Fibroblast of skin of left biceps (primary cell): ENCODE measurements at regions not wholly inside any gene's neighbourhood (a gene's known extent, or its start where the extent isn't known, plus 50 kb on each side); places are given as distances from the start of the nearest gene placed in this dataset.

Experiments used
- DNase-seq, 2 experiments: peaks; one replicate each; pipeline ENCODE4 v3.0.0-alpha.2; 2013; ENCODE audit warnings: low read depth in 2 of 2

DNA sequence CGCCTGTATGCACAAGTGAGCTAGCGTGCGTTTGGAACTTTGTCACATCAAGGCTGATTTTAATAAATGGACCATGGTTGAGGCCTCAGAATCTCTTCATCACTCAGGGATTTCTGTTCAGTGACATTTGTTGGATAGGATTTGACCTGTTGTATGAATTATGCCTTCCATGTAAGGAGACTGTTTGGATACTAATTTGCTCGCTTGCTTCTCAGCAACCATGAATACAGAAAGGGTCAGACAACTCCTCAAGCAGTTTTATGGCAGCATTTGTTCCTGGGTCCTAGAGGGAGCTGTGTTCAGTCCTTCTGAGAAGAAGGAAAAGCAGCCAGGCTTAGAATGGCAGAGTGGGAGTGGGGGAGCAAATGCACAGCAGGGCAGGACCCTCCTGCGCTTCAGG, 269.7 kb upstream of the LCORL start:
- no peak for DNase-seq

DNA sequence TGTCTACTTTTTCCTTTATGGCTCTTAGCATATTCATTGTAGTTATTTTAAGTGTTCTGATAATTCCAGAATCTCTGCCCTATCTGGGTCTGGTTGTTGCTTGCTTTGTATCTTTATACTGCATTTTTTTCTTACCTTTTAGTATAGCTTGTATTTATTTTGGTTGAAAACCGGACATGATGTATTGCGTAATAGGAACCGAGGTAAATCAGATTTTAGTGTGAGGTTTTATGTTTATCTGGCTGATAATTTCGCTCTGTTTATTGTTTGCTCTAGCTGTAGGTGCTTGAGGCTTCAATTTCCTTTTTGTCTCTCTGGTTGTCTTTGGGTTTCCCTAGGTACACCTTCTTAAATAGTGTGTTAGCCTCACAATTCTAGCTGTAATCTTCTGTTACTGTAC, 263.8 kb upstream of the LCORL start:
- no peak for DNase-seq

DNA sequence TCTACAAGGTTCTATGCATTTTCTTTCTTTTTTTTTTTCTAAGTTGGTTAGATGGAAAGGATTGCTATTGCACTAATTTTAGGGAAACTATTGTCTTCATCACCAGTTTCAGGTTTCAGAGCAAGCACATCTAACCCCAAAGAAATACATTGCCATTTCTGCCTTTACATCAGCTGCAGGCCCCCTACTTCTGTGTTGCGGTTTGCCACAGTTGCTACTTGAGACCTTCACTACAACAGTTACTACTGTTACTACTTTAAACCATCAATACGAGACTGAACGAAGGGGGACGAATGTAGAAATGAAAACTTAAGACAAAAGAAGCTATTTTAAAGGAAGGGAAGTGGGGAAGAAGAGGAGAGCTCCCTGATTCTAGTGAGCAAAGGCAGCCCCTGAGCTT, 256.7 kb upstream of the LCORL start:
- DNase-seq = no peak

DNA sequence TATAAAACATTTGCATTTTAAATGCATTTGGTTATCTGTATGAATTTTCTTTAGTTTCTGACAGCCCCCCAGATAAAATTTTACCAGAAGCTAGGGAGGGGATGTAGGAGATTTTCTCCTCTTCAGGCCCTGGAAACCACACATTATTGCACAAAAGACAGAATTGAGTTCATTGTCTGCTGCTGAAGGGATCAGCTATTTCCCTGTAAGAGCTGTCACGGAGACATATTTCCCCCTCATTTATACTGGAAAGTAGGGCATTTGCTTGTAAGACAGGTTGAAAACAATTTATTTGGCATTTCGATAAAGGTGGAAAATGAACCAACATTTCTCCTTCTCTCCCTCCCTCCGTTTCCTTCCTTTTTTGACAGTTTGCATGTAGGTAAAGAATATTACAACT, 241.3 kb upstream of the LCORL start:
- DNase-seq = no peak

DNA sequence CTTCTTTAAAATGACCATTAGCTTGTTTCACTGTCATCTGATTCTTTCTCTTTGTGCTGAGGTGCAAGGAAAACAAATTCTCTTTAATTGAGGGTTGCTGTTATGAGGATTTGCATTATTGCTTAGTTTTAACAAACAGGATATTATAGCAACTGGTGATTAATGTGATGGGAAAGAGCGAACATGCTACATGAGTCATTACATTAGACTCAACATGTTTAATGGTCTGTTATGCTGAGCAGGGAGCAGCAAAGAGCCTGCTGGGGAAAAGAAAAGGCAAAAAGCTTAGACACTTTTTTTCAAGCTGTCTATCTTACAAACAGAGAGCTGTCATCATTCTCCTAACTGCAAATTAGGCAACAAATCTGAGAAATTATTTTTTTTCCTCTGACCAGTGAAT, 230.5 kb upstream of the LCORL start:
- no peak for DNase-seq

DNA sequence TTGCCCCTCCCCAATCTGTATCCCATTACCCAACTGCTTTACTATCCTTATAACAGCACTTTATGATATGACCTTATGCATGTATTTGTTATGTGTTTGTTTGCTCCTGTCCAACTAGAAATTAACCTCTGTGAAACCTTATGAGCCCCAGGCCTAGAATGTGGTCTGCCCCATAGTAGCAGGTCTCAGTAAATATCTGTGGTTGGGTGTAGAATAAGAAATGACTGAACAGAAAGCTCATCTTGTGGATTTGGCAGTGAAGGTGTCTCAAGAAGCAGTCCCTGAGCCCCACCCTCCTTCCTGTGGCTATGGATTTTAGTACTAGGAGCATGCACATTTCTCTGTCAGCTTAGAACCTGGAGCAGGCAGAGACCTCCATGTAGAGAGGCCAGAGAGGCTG, 229.0 kb upstream of the LCORL start:
- no peak for DNase-seq

DNA sequence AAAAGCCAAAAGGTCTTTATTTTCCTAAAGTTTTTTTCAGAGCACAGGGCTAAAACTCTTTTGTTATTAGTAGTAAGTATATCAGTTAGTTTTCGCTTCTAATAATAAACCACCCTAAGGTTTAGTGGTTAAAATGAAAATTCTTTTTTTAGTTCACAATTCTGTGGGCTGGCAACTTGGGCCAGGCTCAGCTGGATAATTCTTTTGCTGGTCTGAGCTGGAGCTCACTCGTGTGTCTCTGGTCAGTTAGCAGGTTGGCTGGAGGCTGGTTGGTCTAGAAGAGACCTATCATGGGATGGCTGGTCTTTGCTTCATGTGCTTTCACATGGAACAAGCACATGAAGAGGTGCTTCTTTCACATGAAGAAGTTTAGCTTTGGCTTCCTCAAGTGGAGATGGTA, 227.1 kb upstream of the LCORL start:
- DNase-seq = no peak

DNA sequence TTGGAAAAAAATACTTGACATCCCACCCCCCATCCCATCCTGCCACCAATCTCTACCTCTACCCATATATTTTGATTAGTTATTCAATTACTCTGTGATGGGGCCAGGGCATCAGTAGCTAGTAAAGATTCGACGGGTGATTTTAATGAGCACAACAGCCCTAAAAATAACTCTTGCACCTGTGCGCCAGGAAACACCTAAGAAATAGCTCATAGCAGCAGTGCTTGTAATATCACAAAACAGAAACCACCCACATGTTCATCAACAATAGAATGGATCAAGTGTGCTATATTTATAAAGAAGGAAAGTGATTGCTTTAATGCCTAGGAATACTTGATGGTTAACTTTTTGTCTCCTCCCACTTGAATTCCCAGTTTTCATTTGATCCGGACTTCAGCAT, 225.6 kb upstream of the LCORL start:
- DNase-seq = no peak

DNA sequence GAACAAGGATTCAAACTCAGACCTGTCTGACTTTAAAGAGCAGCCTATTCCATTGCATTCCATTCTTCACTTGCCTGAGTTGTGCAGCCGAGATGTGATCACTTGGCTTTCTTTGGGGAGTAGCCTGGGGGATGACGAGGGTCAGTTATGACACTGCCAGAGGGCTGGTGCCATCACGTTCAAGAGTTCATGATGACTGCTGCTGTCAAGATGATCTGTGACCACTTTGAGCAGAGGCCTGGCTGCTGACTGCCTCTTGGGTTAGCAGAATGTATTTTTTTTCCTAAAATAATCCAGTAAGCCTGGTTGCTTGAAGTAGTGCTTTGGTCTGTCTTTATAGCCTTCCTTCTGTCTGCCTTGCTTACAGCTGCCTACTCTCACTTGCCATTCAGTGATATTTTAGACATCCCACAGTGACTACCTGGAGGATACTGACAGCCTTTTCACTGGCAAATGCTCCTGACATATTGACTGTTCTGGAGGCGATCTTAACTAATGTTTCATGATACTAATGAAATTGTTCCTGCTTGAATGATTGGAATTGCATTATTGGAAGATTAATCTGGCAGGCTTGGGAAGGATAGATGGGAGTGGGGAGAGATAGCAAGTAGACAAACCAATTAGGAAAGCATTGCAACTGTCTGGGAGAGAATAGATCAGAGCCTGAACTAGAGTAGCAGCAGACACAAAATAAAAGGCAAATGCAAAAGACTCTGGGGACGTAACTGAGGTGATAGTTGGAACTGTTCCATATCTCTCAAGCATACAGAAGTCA, 221.6 kb upstream of the LCORL start:
- no peak for DNase-seq

DNA sequence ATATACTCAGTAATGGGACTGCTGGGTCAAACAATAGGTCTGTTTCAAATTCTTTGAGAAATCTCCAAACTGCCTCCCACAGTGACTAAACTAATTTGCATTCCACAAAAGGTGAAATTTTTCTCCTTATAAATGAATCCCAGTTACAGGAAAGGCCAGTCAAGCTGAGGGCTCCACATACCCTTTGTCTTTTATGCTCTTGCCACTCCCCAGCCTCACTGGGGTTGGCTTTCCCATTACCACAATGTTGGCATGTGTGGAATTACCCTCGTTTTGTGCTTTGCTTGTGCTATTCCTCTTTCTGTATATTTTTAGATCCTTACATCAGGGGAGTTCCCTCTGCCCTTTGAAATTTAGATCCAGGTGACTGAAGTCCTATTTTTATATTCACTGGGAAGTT, 220.2 kb upstream of the LCORL start:
- no peak for DNase-seq

DNA sequence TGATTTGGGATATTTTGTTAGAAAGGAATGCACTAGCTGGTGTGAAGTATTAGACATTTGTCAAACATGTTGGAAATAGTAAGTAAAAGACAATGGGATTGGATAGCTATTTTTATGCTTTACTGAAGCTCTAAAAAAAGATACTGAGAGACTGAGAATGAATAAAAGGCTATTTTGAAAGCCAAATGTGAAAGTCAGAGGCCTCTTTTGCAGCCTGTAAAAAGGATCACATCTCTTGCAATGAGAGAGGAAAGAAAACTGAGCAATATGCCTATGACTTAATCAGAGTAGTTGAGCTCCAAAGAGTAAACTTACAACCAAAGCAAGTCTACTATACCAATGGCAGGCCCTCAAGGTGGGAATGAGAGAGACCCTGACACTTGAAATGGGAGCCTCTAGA, 212.6 kb upstream of the LCORL start:
- DNase-seq = no peak

DNA sequence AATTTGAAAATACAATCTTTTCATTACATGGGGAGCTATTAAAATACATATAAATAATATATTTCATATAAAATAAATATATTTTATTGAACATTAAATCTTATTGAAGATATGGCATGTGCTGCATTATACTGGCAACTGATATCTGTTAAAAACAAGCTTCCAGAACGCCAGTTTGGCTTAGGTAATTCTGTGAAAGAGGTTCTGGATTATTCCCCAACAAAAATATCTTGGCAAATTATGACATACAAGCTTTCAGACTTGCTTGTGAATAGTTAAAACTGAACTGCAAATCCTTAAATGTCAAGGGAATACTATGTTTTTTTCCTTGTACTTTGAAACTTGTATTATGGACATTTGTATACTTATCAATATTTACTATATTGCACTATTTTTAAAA, 210.2 kb upstream of the LCORL start:
- no peak for DNase-seq

DNA sequence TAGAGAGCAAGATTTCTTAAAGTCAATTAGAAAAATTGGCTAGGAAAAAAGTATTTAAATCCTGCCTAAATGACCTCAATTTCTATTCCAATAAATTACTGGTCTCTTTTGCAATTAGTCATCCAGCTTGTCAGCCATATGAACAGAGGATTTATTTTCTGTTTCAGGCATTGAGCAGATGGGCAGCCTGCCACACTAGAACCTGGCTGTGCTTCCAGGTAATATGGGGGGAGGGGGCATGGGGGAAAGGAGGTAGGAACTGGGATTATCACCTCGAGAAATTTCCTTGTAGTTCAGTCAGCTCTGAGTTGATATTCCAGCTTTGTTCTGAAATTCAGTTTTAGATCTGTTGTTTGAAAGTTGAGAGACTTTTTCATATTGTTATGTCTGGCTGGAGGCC, 206.3 kb upstream of the LCORL start:
- DNase-seq = no peak

DNA sequence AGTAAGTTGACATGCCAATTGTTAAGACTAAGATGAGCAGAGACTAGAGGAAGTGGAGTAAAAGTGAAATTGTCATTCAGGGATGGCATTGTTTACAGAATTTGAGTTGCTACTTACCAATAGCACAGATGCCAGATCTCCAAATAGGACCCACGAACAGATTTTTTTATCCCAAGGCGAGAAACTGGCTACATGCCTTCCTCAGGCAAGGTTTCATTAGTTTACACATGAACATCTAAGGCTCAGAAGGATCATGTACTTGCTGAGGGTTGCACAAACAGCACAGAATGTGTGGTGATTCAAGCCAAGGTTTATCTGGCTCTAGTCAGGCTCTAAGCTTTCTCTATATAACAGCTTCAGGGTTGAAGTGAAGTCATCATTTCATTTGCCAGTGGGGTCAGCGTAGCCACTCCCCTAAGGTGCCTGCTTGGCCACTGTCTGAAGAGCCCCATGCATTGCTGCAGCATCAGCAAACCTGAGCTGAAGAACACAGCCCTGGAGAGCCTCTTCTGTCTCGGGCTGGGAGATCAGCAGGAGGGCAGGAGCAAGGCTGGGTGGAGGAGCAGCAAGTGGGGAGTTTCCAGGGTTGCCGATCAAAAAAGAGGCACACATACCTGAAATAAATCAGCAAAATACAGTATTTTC, 193.0 kb upstream of the LCORL start:
- DNase-seq = no peak

DNA sequence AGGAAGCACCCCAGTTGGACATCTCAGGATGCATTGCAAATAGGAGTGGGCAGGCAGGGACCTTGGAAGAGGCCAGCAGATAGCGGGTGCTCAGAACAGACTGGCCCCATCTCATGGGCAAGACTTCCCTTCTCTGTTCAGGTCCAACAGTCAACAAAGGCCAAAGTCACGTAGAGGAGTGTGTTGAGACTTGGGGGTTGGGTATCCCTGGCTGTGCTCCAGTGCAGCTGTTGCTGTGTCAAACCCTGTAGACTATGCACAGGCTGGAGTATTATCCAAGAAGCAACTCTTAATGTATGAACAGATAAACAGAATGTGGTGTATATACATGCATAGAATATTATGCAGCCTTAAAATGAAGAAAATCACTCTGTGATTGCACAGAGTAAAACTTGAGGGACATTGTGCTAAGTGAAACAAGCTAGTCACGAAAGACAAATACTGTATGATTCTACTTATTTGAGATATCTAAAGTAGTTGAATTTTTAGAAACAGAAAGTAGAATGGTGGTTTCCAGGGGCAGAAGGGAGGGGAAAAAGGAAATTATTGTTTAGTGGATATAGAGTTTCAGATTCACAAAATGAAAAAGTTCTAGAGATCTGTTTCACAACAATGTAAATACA, 192.1 kb upstream of the LCORL start:
- no peak for DNase-seq

DNA sequence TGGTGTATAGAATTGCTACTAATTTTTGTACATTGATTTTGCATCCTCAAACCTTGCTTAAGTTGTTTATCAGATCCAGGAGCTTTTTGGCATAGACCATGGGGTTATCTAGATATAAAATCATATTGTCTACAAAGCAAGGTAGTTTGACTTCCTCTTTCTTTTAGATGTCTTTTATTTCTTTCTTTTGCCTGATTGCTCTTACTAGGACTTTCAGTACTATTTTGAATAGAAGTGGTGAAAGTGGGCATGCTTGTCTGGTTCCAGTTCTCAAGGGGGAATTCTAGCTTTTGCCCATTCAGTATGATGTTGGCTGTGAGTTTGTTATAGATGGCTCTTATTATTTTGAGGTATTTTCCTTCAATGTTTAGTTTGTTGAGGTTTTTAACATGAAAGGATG, 187.9 kb upstream of the LCORL start:
- DNase-seq = no peak

DNA sequence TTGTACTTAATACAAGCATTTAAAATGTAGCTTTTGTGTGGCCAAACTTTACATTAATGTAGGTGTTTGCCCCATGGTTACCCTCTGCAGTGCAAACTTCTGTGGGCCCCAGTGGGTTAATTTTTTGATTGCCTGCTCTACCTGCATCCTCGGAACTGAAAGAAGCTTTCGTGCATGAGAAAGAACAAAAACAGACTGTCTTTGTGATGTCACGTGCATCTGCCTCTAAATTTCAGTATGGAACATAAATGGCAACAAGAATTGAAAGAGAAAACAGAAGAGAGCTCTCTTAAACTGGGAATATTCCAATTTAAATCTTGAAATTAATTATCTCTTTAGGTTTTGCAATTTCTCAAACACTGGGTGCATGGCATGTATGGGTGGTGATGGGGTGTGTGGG, 182.4 kb upstream of the LCORL start:
- DNase-seq = no peak

DNA sequence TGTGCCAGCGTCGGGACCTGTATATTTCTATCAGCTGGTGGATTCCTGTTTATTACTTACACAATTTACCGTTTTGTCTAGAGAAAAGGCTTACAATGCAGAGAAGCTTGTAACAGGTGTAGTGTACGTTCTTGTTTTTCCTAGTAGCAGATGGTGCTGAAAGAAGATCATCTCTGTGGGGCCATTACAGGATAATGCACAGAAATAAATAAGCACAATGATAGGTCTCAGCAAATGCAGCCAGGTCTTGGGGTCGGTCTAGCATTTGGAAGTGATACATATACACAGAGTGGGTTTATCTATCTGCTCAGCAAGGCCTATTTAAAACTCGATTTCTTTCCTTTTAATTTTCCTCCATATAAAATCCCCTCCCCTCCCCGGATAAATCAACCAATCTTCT, 180.9 kb upstream of the LCORL start:
- DNase-seq = no peak

DNA sequence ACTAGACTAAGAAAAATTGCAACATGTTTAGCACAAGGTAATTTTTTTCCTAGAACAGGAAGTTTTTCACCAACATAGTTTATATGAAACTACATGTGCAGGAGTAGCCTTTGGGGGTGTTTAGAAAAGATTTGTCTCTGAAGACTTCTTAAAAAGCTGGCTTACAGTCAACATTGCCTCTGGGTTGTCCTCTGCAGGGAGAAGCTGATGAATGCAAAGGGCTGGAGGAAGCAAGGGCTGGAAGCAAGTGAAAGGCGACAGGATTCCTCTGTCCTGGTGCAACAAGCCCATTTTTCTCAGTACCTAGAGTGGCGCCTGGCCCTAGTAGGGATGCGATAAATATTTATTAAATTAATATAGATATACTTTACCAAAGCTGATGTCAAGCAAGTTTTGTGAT, 180.3 kb upstream of the LCORL start:
- DNase-seq = no peak

DNA sequence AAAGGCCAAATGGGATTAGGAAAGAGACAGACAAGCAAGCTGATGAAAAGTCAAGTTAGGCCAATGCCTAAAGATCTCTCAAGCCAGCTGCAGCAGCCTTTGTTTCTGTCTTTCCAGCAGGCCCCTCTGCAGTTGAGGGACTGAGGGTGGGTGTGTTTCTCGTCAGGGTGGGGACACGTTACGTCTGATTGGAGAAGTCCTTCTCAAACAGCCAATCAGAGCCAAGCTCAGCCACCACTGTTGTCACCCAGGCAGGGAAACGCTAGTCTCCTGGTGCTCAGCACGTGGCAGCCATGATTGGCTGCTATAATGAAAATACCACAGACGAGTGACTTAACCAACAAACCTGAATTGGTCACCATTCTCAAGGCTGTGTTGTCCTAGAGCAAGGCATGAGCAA, 177.1 kb upstream of the LCORL start:
- DNase-seq = no peak

DNA sequence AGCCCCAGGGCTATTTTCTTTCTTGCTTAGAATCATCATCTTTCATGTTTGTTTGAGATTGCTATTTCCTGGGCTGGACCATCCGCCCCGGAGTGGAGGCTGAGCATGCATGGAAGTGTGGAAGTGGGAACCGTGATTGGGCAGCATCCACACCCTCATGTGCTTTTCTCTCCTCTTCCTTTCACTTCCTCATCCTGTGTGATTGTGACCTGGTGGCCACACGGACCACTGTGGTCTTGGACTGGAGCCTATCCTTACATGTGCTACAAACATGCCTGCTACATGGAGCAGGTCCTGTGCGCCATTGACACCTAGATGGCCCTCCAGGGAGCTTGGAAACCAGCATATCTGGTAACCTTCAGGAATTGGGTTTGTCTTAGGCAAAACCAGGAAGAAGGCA, 175.9 kb upstream of the LCORL start:
- no peak for DNase-seq

DNA sequence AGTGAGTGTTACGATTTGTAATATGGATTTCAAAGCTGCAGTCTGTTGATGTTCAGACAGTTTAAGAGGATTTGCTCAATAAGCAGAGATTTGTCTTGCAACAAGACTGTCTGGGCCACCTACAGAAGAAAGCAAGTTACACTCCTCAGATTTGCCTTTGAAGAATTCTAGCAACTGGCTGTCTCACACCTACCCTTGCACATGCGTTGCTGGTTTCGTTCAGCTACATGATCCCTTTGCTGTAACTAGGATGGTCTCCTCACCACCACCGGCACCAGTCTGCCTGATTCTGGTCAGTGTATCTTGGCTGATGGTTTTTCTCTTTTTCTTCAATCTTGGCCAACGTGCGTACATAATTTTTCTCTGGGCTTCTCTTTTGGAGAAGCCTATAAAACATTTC, 172.7 kb upstream of the LCORL start:
- DNase-seq = no peak

DNA sequence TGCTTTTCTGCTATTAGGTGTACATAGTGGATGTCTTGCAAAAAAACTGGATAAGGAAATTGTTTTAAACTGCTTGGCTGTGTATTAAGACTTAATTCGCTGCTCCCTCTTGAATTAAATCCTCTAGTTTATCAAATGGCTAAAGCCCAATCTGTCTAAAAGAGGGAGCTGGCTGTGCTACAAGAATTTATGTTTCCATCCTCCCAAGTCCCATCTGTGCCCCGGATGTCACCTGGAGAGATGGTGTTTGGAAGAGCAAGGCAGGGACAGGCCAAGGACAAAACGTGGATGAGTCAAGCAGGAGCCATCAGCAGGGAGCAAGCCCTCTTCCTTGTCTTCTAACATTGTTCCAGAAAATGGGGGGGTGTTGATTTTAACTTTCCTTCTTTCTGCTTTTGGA, 171.3 kb upstream of the LCORL start:
- no peak for DNase-seq
